Natural killer cell treated with Interleukin-12 subunit alpha and Interleukin-12 subunit beta and Interleukin-15 and Interleukin-18, amount 100 ng/mL, for 72 hours (primary cell): ENCODE measurements at regions not wholly inside any gene's neighbourhood (a gene's known extent, or its start where the extent isn't known, plus 50 kb on each side); places are given as distances from the start of the nearest gene placed in this dataset.

Experiments used
- ATAC-seq, 2 donors: fragments of 150-1000 bp; cut with Tn5 transposase in 1 of 2; sonication (Bioruptor Pico), chemical (Tn5 transposase) in 1 of 2; 2 replicates each; pipeline ENCODE4 v1.10.0; 2021
- DNase-seq: peaks from one replicate; pipeline ENCODE4 v3.0.0; 2022; ENCODE audit warnings: low spot score
- H3K27ac Mint-ChIP-seq, 2 donors: 1 replicate in 1 of 2; 2 replicates in 1 of 2; pipeline ENCODE4 v1.8.0; 2022; ENCODE audit warnings: mixed read lengths in 2 of 2, mild to moderate bottlenecking in 1 of 2, moderate library complexity in 1 of 2
- H3K27me3 Mint-ChIP-seq, 2 donors: 1 replicate in 1 of 2; 2 replicates in 1 of 2; pipeline ENCODE4 v1.8.0; 2022; ENCODE audit warnings: mixed read lengths in 2 of 2
- H3K36me3 Mint-ChIP-seq: one replicate; pipeline ENCODE4 v1.8.0; 2022; ENCODE audit warnings: mixed read lengths
- H3K4me1 Mint-ChIP-seq, 2 donors: 1 replicate in 1 of 2; 2 replicates in 1 of 2; pipeline ENCODE4 v1.8.0; 2022; ENCODE audit warnings: low read depth in 2 of 2, mixed read lengths in 2 of 2, mild to moderate bottlenecking in 1 of 2
- H3K4me3 Mint-ChIP-seq: one replicate; pipeline ENCODE4 v1.8.0; 2022; ENCODE audit warnings: mixed read lengths
- H3K9me3 Mint-ChIP-seq: 2 replicates; pipeline ENCODE4 v1.8.0; 2022; ENCODE audit warnings: mixed read lengths

- no peaks in the 10 kb centered on the region for H3K9me3 Mint-ChIP-seq
- H3K4me3 Mint-ChIP-seq = no peak overlapping the region
- no peak overlapping the region for H3K27ac Mint-ChIP-seq
- H3K36me3 Mint-ChIP-seq = no peaks in the 10 kb centered on the region
- ATAC-seq (no peak), DNase-seq (no peak)
- H3K27me3 Mint-ChIP-seq = no peaks in the 10 kb centered on the region
- H3K4me1 Mint-ChIP-seq = no peaks in the 10 kb centered on the region
Measured at GRCh38 chr16:76612497-76612896, 335.3 kb downstream of the CNTNAP4 start.

GRCh38 chr16:76614269-76614668 is 337.1 kb downstream of the CNTNAP4 start:
- Mint-ChIP-seq H3K4me1 (no peaks in the 10 kb centered on the region), H3K4me3 (no peak overlapping the region), H3K27me3 (no peaks in the 10 kb centered on the region), H3K36me3 (peaks cover 5% of the 10 kb centered on the region), H3K27ac (no peak overlapping the region), H3K9me3 (peaks cover 4% of the 10 kb centered on the region)
- ATAC-seq = no peak
- DNase-seq = no peak

- peaks cover 5% of the 10 kb centered on the region for H3K36me3 Mint-ChIP-seq
- ATAC-seq (no peak), DNase-seq (no peak)
- no peaks in the 10 kb centered on the region for H3K4me1 Mint-ChIP-seq
- H3K9me3 Mint-ChIP-seq = peaks cover 20% of the 10 kb centered on the region
- H3K4me3 Mint-ChIP-seq = no peak overlapping the region
- H3K27me3 Mint-ChIP-seq = no peaks in the 10 kb centered on the region
- H3K27ac Mint-ChIP-seq = no peak overlapping the region
Measured at GRCh38 chr16:76622876-76623275, 345.7 kb downstream of the CNTNAP4 start.

- peaks cover 11% of the 10 kb centered on the region for H3K36me3 Mint-ChIP-seq
- peaks cover 14% of the 10 kb centered on the region for H3K9me3 Mint-ChIP-seq
- no peaks in the 10 kb centered on the region for H3K27me3 Mint-ChIP-seq
- DNase-seq (no peak), ATAC-seq (no peak)
- no peak overlapping the region for H3K4me3 Mint-ChIP-seq
- no peaks in the 10 kb centered on the region for H3K4me1 Mint-ChIP-seq
- H3K27ac Mint-ChIP-seq = no peak overlapping the region
Measured at GRCh38 chr16:76634847-76635697, 357.9 kb downstream of the CNTNAP4 start.

- ATAC-seq (no peak), DNase-seq (no peak)
- H3K4me1 Mint-ChIP-seq = no peaks in the 10 kb centered on the region
- no peaks in the 10 kb centered on the region for H3K36me3 Mint-ChIP-seq
- H3K27me3 Mint-ChIP-seq = no peaks in the 10 kb centered on the region
- no peak overlapping the region for H3K27ac Mint-ChIP-seq
- H3K4me3 Mint-ChIP-seq = no peak overlapping the region
- peaks cover 11% of the 10 kb centered on the region for H3K9me3 Mint-ChIP-seq
Measured at GRCh38 chr16:76639685-76640289, 362.6 kb downstream of the CNTNAP4 start.

- no peaks in the 10 kb centered on the region for H3K4me1 Mint-ChIP-seq
- no peak for DNase-seq
- H3K27ac Mint-ChIP-seq = no peak overlapping the region
- H3K4me3 Mint-ChIP-seq = no peak overlapping the region
- H3K36me3 Mint-ChIP-seq = no peaks in the 10 kb centered on the region
- no peak for ATAC-seq
- H3K9me3 Mint-ChIP-seq = peaks cover 16% of the 10 kb centered on the region
- H3K27me3 Mint-ChIP-seq = no peaks in the 10 kb centered on the region
Measured at GRCh38 chr16:76650582-76650981, 373.4 kb downstream of the CNTNAP4 start.

GRCh38 chr16:76653390-76654026 is 376.3 kb downstream of the CNTNAP4 start:
- Mint-ChIP-seq H3K27ac (no peak overlapping the region), H3K27me3 (no peaks in the 10 kb centered on the region), H3K36me3 (no peaks in the 10 kb centered on the region), H3K4me1 (no peaks in the 10 kb centered on the region), H3K9me3 (peaks cover 11% of the 10 kb centered on the region), H3K4me3 (no peak overlapping the region)
- no peak for ATAC-seq
- no peak for DNase-seq

GRCh38 chr16:76654088-76654820 is 377.1 kb downstream of the CNTNAP4 start:
- Mint-ChIP-seq H3K36me3 (no peaks in the 10 kb centered on the region), H3K27ac (no peak overlapping the region), H3K9me3 (peaks cover 11% of the 10 kb centered on the region), H3K4me1 (no peaks in the 10 kb centered on the region), H3K27me3 (no peaks in the 10 kb centered on the region), H3K4me3 (no peak overlapping the region)
- DNase-seq (no peak), ATAC-seq (no peak)

- H3K4me3 Mint-ChIP-seq = no peak overlapping the region
- ATAC-seq = no peak
- no peaks in the 10 kb centered on the region for H3K4me1 Mint-ChIP-seq
Measured at GRCh38 chr16:76656994-76657393, 379.8 kb downstream of the CNTNAP4 start.

GRCh38 chr16:76661691-76662235 is 384.6 kb downstream of the CNTNAP4 start:
- Mint-ChIP-seq H3K4me1 (no peaks in the 10 kb centered on the region), H3K36me3 (no peaks in the 10 kb centered on the region)

More at GRCh38 chr16:76656994-76657393, 379.8 kb downstream of the CNTNAP4 start:
- Mint-ChIP-seq H3K27me3 (no peaks in the 10 kb centered on the region), H3K36me3 (no peaks in the 10 kb centered on the region), H3K9me3 (peaks cover 7% of the 10 kb centered on the region), H3K27ac (no peak overlapping the region)
- no peak for DNase-seq

GRCh38 chr16:76665571-76666275 is 388.5 kb downstream of the CNTNAP4 start:
- no peaks in the 10 kb centered on the region for H3K27me3 Mint-ChIP-seq
- H3K27ac Mint-ChIP-seq = no peak overlapping the region
- no peaks in the 10 kb centered on the region for H3K4me1 Mint-ChIP-seq
- no peaks in the 10 kb centered on the region for H3K9me3 Mint-ChIP-seq
- no peaks in the 10 kb centered on the region for H3K36me3 Mint-ChIP-seq
- H3K4me3 Mint-ChIP-seq = no peak overlapping the region
- ATAC-seq (no peak), DNase-seq (no peak)

More at GRCh38 chr16:76661691-76662235, 384.6 kb downstream of the CNTNAP4 start:
- ATAC-seq (no peak), DNase-seq (no peak)
- no peaks in the 10 kb centered on the region for H3K27me3 Mint-ChIP-seq
- no peak overlapping the region for H3K27ac Mint-ChIP-seq
- peaks cover 5% of the 10 kb centered on the region for H3K9me3 Mint-ChIP-seq
- H3K4me3 Mint-ChIP-seq = no peak overlapping the region

GRCh38 chr16:76668207-76668725 is 391.1 kb downstream of the CNTNAP4 start:
- Mint-ChIP-seq H3K9me3 (no peaks in the 10 kb centered on the region), H3K27me3 (no peaks in the 10 kb centered on the region), H3K4me3 (no peak overlapping the region), H3K36me3 (no peaks in the 10 kb centered on the region), H3K4me1 (no peaks in the 10 kb centered on the region), H3K27ac (no peak overlapping the region)
- DNase-seq (no peak), ATAC-seq (no peak)

- ATAC-seq (no peak), DNase-seq (no peak)
- Mint-ChIP-seq H3K36me3 (no peaks in the 10 kb centered on the region), H3K27me3 (no peaks in the 10 kb centered on the region), H3K27ac (no peak overlapping the region), H3K4me3 (no peak overlapping the region), H3K4me1 (no peaks in the 10 kb centered on the region), H3K9me3 (peaks cover 3% of the 10 kb centered on the region)
Measured at GRCh38 chr16:76669288-76669687, 392.1 kb downstream of the CNTNAP4 start.
